ENCODE measurements at regions not wholly inside any gene's neighbourhood (a gene's known extent, or its start where the extent isn't known, plus 50 kb on each side); places are given as distances from the start of the nearest gene placed in this dataset.
"Not testable (repeated sequence)": the region's sequence is repeated elsewhere in the genome, so short reads cannot be mapped to it uniquely, and the experiment has no call there.

- H3K27ac ChIP-seq = peak overlapping the region; percentile 81
- peak overlapping the region; percentile 18 for H3K4me3 ChIP-seq
- no peaks in the 10 kb centered on the region for H3K27me3 ChIP-seq (replicated peaks)
- H3K4me1 ChIP-seq (replicated peaks) = peaks cover 41% of the 10 kb centered on the region
- no peaks in the 10 kb centered on the region for H3K36me3 ChIP-seq
- no peaks in the 10 kb centered on the region for H3K9me3 ChIP-seq (replicated peaks)
- DNase-seq (ENCODE audit: low read depth in 1 of 2, low spot score in 2 of 2) = peak in 1 of 2 experiments; percentile 50
Observed at GRCh38 chr9:96115836-96116235, 186.1 kb downstream of the HSD17B3 start.

- Histone ChIP-seq H3K27me3 (replicated peaks) (no peaks in the 10 kb centered on the region), H3K4me1 (replicated peaks) (peaks cover 57% of the 10 kb centered on the region), H3K4me3 (no peak overlapping the region), H3K9me3 (replicated peaks) (no peaks in the 10 kb centered on the region), H3K27ac (no peak overlapping the region), H3K36me3 (no peaks in the 10 kb centered on the region; the same call in 1 of the 2 replicates)
- DNase-seq (ENCODE audit: low read depth in 1 of 2, low spot score in 2 of 2) = no peak
Observed at GRCh38 chr9:96113032-96113431, 188.9 kb downstream of the HSD17B3 start.

GRCh38 chr9:96109680-96110351 lies 192.2 kb downstream of the HSD17B3 start:
- no peaks in the 10 kb centered on the region; the same call in 1 of the 2 replicates for H3K36me3 ChIP-seq
- DNase-seq (ENCODE audit: low read depth in 1 of 2, low spot score in 2 of 2) = peak in 1 of 2 experiments; percentile 68
- peaks cover 24% of the 10 kb centered on the region for H3K4me1 ChIP-seq (replicated peaks)
- H3K27me3 ChIP-seq (replicated peaks) = no peaks in the 10 kb centered on the region
- H3K9me3 ChIP-seq (replicated peaks) = no peaks in the 10 kb centered on the region
- no peak overlapping the region for H3K27ac ChIP-seq
- no peak overlapping the region for H3K4me3 ChIP-seq

GRCh38 chr9:96108691-96109380 lies 193.1 kb downstream of the HSD17B3 start:
- peaks cover 21% of the 10 kb centered on the region for H3K4me1 ChIP-seq (replicated peaks)
- no peaks in the 10 kb centered on the region; the same call in 1 of the 2 replicates for H3K36me3 ChIP-seq
- no peak overlapping the region for H3K4me3 ChIP-seq
- no peak overlapping the region for H3K27ac ChIP-seq
- 0 out of 2 replicates have a peak, but pooled peaks cover under 1% of the 10 kb centered on the region for H3K9me3 ChIP-seq (replicated peaks)
- DNase-seq (ENCODE audit: low read depth in 1 of 2, low spot score in 2 of 2) = no peak
- H3K27me3 ChIP-seq (replicated peaks) = no peaks in the 10 kb centered on the region

- Histone ChIP-seq H3K4me3 (no peak overlapping the region), H3K9me3 (replicated peaks) (peaks cover 3% of the 10 kb centered on the region; the same call in 1 of the 2 replicates), H3K4me1 (replicated peaks) (peaks cover 21% of the 10 kb centered on the region), H3K27ac (no peak overlapping the region), H3K36me3 (no peaks in the 10 kb centered on the region; the same call in 1 of the 2 replicates), H3K27me3 (replicated peaks) (no peaks in the 10 kb centered on the region)
- DNase-seq (ENCODE audit: low read depth in 1 of 2, low spot score in 2 of 2) = no peak
Observed at GRCh38 chr9:96107436-96107835, 194.5 kb downstream of the HSD17B3 start.

GRCh38 chr9:96100385-96101300 lies 201.3 kb downstream of the HSD17B3 start:
- DNase-seq (ENCODE audit: low read depth in 1 of 2, low spot score in 2 of 2) = peak; percentile 51 to 73
- Histone ChIP-seq H3K27me3 (replicated peaks) (no peaks in the 10 kb centered on the region), H3K27ac (peak overlapping the region; percentile 32)

GRCh38 chr9:96090630-96091029 lies 211.3 kb downstream of the HSD17B3 start:
- H3K4me3 ChIP-seq; DNase-seq (ENCODE audit: low read depth in 1 of 2, low spot score in 2 of 2); H3K9me3 ChIP-seq (replicated peaks); H3K4me1 ChIP-seq (replicated peaks); H3K27ac ChIP-seq; H3K27me3 ChIP-seq (replicated peaks); H3K36me3 ChIP-seq: not testable (repeated sequence)

More at GRCh38 chr9:96100385-96101300, 201.3 kb downstream of the HSD17B3 start:
- peaks cover 6% of the 10 kb centered on the region; the same call in 1 of the 2 replicates for H3K9me3 ChIP-seq (replicated peaks)
- H3K36me3 ChIP-seq = no peaks in the 10 kb centered on the region
- H3K4me3 ChIP-seq = no peak overlapping the region
- peaks cover 19% of the 10 kb centered on the region for H3K4me1 ChIP-seq (replicated peaks)

- DNase-seq (ENCODE audit: low read depth in 1 of 2, low spot score in 2 of 2) = no peak
Observed at GRCh38 chr9:96089452-96090085, 212.4 kb downstream of the HSD17B3 start.

GRCh38 chr9:96088510-96088909 lies 213.0 kb downstream of the ERCC6L2 start:
- Histone ChIP-seq H3K4me1 (replicated peaks) (peaks cover 17% of the 10 kb centered on the region), H3K36me3 (no peaks in the 10 kb centered on the region), H3K27ac (no peak overlapping the region), H3K27me3 (replicated peaks) (no peaks in the 10 kb centered on the region), H3K4me3 (no peak overlapping the region), H3K9me3 (replicated peaks) (0 out of 2 replicates have a peak, but pooled peaks cover 2% of the 10 kb centered on the region)
- DNase-seq (ENCODE audit: low read depth in 1 of 2, low spot score in 2 of 2) = no peak

More at GRCh38 chr9:96089452-96090085, 212.4 kb downstream of the HSD17B3 start:
- Histone ChIP-seq H3K27ac (no peak overlapping the region), H3K4me3 (no peak overlapping the region), H3K4me1 (replicated peaks) (peaks cover 6% of the 10 kb centered on the region), H3K36me3 (no peaks in the 10 kb centered on the region), H3K9me3 (replicated peaks) (0 out of 2 replicates have a peak, but pooled peaks cover 2% of the 10 kb centered on the region), H3K27me3 (replicated peaks) (no peaks in the 10 kb centered on the region)

- Histone ChIP-seq H3K36me3 (no peaks in the 10 kb centered on the region), H3K4me3 (no peak overlapping the region), H3K9me3 (replicated peaks) (0 out of 2 replicates have a peak, but pooled peaks cover 2% of the 10 kb centered on the region)
Observed at GRCh38 chr9:96087669-96088299, 212.3 kb downstream of the ERCC6L2 start.

GRCh38 chr9:96086936-96087571 lies 211.6 kb downstream of the ERCC6L2 start:
- no peak for DNase-seq (ENCODE audit: low read depth in 1 of 2, low spot score in 2 of 2)
- H3K4me3 ChIP-seq = no peak overlapping the region
- H3K27ac ChIP-seq = no peak overlapping the region
- H3K36me3 ChIP-seq = no peaks in the 10 kb centered on the region
- 0 out of 2 replicates have a peak, but pooled peaks cover 2% of the 10 kb centered on the region for H3K9me3 ChIP-seq (replicated peaks)
- peaks cover 30% of the 10 kb centered on the region for H3K4me1 ChIP-seq (replicated peaks)
- H3K27me3 ChIP-seq (replicated peaks) = no peaks in the 10 kb centered on the region

More at GRCh38 chr9:96087669-96088299, 212.3 kb downstream of the ERCC6L2 start:
- H3K4me1 ChIP-seq (replicated peaks) = peaks cover 23% of the 10 kb centered on the region
- DNase-seq (ENCODE audit: low read depth in 1 of 2, low spot score in 2 of 2) = no peak
- H3K27ac ChIP-seq = no peak overlapping the region
- H3K27me3 ChIP-seq (replicated peaks) = no peaks in the 10 kb centered on the region

- Histone ChIP-seq H3K4me1 (replicated peaks) (peaks cover 45% of the 10 kb centered on the region), H3K27me3 (replicated peaks) (no peaks in the 10 kb centered on the region), H3K36me3 (no peaks in the 10 kb centered on the region), H3K9me3 (replicated peaks) (no peaks in the 10 kb centered on the region), H3K4me3 (no peak overlapping the region), H3K27ac (no peak overlapping the region)
- no peak for DNase-seq (ENCODE audit: low read depth in 1 of 2, low spot score in 2 of 2)
Observed at GRCh38 chr9:96085491-96086143, 210.1 kb downstream of the ERCC6L2 start.

All from SJSA1 (cell line).